Jurkat, Clone E6-1 (cell line): ENCODE measurements at regions not wholly inside any gene's neighbourhood (a gene's known extent, or its start where the extent isn't known, plus 50 kb on each side); places are given as distances from the start of the nearest gene placed in this dataset.
A peak's percentile ranks its signal among the peaks of the same experiment; 100 is the strongest.

Experiments
- DNase-seq: peaks from one replicate; pipeline ENCODE4 v3.0.0-alpha.2; 2011; ENCODE audit warnings: low read depth, low spot score
- H3K4me3 ChIP-seq: 2 replicates; pipeline ENCODE4 v1.5.1; 2011; ENCODE audit warnings: mild to moderate bottlenecking, low read length, control low read depth, moderate library complexity

DNA sequence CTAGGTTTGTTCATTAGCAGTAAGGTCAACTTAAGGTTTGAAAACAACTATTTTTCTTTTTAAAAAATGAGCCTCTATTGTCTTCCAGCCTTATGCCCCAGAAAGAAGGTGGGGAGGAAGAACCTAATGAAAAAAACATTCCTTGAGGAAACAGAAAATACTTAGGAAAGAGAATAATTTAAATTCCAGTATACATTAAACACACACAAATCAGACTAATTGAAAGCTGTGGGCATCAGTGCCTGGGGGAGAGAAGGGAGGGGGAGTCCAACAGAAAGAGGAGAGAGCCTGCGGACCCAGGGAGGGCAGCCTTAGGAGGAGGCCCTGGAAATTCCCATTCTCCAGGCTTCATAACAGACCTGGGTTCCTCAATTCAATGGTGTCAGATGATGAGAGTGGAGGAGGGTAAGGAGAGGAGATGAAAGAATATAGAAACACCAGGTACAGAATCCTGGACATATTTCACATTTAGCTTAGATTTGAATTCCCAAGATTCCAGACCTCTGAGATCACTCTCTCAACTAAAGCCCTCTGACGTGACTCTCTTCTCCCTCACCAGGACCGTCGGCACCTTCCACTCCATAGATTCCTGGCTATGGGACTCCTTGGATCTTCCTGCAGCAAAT lies 320.5 kb upstream of the UMPS start:
- no peak overlapping the region for H3K4me3 ChIP-seq
- no peak for DNase-seq

DNA sequence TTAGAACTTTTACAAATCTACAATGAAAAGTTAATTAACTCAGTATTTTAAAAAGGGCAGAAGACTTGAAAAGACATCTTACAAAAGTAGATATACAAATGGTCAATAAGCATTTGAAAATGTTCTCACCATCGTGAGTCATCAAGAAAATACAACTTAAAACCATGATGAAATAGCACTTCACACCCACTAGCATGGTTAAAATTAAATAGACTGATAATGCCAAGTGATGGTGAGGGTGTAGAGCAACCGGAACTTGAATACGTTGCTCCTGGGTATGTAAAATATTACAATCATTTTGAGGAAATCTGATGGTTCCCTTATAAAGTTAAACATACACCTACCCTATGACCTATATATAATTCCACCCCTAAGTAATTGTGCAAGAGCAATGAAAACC lies 319.8 kb upstream of the UMPS start:
- DNase-seq: no peak
- H3K4me3 ChIP-seq: no peak overlapping the region

DNA sequence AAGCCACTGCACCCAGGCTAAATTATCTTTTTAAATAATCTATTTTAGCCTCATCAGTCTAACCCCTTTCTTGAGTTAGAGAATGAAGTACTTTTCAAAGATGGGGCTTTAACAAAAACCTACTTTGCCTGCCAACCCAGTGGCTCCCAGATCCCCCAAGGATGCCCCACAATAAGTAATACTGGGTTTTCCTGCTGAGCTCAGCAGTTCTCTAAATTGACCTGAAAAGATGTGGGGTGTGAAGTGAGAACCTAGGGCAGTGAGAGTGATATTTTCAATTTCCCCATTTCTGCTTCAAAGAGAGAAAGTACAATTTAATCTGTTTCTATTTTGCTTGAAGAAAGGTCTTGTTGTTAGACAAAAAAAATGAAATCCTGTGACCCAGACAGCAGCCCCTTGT lies 318.5 kb upstream of the UMPS start:
- no peak for DNase-seq
- no peak overlapping the region for H3K4me3 ChIP-seq

DNA sequence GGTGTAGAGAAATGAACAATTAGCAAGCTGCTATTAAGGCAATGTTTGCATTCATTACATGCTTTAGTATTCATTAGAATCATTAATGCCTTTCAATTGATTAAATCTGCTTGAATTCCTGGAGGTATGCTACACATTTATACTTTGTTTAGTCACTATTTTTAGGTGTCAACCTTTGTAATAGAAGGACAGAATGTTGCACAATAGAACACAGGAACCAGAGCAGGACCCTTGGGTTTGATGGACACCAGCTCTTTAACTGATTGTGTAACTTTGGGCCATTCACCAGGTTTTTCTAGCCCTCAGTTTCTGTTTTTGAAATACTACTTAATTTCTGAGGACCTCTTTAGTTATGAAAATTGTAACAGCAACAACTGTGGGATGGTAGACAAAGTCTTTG lies 317.6 kb upstream of the UMPS start:
- DNase-seq: no peak
- no peak overlapping the region for H3K4me3 ChIP-seq

DNA sequence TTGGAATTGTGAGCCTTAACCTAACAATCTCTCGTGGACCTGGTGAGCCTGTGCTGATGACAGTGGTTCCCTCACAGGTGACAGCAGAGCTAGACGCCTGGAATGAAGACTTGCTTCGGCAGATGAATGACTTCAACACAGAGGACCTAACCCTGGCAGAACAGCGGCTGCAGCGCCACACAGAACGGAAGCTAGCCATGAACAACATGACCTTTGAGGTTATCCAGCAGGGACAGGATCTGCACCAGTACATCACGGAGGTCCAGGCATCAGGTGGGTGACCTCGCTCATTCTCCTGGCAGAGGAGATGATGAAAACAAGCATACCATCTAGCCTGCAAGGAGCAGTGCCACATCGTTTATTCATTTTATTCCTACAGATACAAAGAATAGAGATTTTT lies 316.9 kb upstream of the UMPS start:
- H3K4me3 ChIP-seq: no peak overlapping the region
- no peak for DNase-seq

DNA sequence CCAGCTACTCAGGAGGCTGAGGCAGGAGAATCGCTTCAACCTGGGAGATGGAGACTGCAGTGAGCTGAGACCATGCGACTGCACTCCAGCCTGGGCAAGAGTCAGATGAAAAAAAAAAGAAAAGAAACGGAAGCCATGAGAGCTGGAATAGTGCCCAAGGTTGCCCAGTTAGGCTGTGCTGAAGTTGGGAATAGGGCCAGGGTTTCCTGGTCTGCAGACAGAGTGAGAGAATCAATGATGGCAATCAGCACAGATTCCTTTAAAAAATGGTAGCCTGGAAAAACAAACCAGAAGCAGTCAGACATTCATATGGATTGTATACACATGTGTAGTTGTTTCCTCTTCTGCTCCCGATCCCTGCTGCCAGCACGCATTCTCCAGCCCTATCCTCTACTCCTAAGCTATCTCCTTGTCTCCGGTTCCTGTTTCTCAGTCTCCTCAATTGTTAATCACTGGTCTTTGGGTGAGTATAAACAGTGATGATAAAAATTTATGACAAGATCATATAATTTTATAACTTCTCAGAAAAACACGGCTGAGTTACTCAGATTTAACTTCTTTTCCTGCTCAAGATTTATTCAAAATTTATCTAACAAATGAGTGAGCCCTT lies 316.2 kb upstream of the UMPS start:
- no peak for DNase-seq
- no peak overlapping the region for H3K4me3 ChIP-seq

DNA sequence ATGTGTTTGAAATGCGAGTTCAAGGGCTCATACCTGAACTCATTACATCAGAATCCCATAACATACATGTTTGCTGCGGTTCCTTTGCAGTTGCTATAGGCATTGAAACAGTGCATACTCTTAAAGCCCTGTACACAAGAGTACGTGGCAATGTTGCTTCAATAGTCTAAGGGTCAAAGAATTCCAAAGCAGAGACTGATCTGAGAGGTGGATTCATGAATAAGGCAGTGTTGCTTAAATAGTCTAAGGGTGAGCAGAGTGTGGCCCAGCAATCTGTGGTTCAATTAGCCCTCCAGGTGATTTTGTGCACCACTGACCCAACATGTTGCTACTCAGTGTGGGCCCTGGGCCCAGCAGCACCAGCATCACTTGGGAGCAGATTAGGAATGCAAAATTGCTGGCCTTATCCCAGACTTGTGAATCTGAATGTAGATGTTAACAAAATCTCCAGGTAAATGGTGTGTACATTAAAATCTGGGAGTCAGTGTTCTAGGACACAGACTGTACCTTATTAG lies 314.7 kb upstream of the UMPS start:
- no peak for DNase-seq
- no peak overlapping the region for H3K4me3 ChIP-seq

DNA sequence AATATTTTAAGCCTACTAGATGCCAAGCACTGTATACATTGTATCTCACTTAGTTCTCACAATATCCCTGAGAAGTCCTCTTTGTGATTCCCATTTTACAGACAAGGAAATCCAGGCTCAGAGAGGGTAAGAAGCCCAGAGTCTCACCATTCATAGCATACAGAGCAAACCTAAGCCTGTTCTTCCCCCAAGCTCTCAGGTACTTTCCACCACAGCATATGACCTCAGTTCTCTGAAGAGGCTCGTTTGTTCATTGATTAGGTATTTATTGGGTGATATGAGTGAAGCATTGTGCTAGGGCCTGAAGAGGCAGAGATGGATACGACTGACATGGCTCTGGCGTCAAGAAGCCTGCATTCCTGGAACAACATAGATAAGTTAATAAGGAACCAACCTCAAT lies 310.9 kb upstream of the UMPS start:
- no peak for DNase-seq
- H3K4me3 ChIP-seq: no peak overlapping the region

DNA sequence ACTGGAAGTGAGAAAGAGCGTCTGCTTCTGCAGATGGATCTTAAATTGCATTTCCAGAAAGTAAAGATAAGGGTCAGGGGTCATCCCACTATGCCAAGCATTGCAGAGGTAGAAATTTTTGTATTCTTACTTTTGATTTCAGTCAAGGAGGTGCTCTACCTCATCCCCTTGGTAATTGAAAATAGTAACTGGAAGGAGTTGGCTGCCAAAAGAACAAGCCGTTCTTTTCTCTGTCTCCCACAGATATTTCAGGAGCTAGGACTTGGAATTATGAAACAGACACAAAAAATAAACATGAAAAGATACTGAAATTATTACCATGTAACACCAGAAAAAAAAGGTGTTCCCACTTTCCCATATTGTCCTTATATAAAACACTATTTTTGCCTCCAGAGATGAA lies 309.9 kb upstream of the UMPS start:
- DNase-seq: no peak

DNA sequence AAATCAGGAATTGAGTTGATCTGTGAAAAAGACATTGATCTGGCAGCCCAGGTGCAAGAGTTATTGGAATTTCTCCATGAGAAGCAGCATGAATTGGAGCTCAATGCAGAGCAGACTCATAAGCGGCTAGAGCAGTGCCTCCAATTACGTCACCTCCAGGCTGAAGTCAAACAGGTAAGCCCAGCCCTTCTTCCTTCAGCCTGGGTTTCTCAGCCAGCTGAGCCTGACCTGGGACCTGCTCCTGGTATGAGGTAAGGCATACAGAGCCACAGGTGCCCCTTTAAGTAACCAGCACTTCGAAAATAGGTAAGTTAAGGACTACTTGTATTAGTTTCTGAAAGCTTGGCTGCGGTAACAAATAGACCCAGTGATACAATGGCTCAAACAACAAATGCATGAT lies 307.4 kb upstream of the UMPS start:
- no peak for DNase-seq
- H3K4me3 ChIP-seq: no peak overlapping the region

More for the DNA sequence above, 309.9 kb upstream of the UMPS start:
- no peak overlapping the region for H3K4me3 ChIP-seq

DNA sequence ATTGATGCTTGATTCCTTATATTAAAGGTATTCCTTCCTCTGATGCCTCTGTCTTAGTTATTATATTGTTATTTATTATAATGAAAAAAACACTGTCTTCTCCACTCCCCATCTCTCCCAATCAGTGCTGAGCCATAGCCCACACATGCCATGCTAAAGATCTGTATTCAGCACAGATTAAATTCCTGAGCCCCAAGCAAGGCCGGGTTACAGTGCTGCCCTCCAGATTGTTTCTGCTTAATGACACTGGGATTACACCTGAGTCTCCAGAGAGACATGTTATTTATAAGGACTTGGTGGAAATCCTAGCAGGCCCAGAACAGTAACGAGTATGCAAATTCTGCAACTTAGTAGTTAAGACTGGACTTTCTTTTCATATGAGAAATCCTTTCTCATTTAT lies 305.9 kb upstream of the UMPS start:
- DNase-seq: no peak
- no peak overlapping the region for H3K4me3 ChIP-seq

DNA sequence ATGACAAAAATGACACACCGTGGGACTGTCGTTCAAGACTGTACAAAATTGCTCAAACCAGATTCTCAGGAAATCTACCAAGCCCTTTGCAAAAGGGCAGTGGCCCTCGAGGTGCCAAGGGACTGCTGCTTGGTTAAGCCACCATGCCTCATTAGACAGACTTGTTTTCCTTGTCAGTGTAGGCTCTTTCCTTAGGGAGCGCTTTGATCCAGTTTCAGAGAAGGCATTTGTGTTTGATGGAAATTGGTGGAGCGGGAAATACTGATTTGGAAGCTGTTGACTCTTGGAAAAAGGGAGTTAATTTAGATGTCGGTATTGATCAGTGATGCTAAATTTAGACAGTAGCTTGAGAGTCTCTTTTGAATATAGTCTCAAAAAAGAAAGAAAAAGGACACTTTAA lies 304.3 kb upstream of the UMPS start:
- DNase-seq: no peak
- no peak overlapping the region for H3K4me3 ChIP-seq

DNA sequence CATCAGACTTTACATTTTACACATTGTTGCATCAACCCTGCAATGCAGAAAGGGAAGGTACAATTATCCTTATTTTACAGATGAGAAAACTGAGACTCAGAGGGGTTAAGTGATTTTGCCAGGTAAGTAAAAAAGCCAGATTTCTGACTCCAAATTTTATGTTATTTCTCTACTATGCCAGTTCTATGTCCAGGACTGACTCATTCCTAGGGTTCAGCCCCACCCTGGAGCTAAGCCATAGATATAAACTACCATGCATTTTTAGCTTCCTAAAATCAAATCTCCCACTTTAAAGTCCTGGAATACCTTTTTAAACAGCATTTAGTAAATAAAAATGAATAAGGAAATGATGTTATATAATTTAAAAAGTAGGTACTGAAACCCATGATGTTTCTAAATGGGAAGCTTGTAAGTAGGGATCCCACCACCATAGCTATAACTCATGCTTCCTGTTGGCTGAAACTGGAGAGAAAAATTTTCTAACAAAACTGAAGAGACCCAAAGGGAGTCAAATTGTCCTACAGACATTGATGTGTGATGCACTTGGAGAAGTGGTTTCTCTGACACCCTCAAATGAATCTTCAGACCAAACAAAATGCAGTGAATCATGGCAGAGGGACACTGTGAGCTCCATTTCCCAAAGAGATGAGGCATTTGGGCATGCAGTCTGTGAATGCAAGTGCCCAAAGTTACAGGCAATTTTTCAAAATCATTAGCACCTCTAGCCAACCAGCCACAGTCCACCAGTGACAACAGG lies 301.7 kb upstream of the UMPS start:
- no peak for DNase-seq
- no peak overlapping the region for H3K4me3 ChIP-seq

DNA sequence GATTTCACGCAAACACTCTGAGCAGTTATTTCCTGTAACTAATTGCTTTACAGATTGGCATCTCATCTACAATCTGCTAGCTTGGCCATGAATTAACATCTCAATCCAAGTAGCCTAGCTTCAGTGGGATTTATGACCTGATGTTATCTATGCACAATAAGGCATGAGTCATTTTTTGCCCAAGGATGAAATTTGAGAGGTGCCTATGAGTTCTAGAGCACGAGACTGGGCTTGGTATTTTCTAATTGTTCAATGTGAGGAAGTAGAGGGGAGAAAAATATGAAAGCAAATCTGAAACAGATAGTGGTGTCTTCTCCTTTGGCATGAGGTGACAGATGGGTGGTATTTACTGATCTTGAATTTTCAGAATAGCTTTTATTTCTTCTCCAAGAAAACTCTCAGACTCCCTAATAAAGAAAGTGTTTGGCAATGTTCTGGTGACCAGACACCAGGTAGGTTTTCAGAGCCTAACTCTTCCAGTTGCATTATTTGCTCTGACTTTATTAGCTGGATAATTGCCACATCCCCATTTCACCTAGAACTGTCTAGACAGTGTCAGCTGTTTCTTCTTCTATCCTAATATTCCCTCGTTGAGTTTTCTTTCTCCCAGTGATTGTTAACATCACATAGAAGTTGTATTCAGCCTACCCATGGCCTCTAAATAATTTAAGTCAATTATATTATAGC lies 301.0 kb upstream of the UMPS start:
- no peak overlapping the region for H3K4me3 ChIP-seq
- DNase-seq: no peak

DNA sequence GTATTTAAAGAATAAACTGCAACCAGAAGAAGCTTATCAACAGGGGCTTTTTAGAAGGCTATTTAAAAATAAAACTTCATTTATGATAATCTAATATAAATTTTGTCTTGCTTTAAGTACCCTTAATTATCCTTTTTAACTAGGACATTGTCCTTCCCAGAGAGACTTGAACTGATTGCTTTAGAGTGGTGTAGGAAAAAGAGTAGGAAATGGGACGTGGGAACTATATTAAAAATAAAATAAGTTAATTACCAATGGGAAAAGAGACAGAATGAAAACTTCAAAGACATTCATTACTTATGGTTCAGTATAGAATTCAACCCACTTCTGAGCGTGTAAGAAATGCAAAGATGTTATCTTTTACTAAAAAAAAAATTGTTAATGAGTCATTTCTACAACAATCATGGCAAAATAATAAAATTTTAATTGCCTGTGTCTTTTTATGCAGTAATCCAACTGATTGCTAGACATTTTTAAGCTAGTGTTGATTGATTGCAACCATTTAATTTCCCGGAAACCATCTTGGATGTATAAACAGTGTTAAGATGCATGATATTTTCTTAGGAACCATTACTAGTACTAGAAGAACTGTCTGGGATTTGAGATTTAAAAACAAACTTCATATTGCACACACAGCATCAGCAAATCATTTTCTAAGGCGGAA lies 298.8 kb upstream of the UMPS start:
- DNase-seq: no peak

DNA sequence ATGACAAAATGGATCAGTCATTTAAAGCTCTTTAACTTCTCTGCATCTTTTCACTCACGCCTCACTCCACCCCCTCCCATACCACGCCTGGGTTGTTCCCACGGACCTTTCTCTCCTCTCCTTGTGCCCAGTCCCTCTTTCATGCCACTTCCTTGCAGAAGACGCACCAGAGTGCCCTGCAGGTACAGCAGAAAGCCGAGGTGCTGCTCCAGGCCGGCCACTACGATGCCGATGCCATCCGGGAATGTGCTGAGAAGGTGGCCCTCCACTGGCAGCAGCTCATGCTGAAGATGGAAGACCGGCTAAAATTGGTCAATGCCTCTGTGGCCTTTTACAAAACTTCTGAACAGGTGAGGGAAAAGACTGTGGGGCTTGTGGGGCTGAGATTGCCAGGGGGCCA lies 296.1 kb upstream of the UMPS start:
- H3K4me3 ChIP-seq: no peak overlapping the region
- no peak for DNase-seq

More for the DNA sequence above, 298.8 kb upstream of the UMPS start:
- no peak overlapping the region for H3K4me3 ChIP-seq

DNA sequence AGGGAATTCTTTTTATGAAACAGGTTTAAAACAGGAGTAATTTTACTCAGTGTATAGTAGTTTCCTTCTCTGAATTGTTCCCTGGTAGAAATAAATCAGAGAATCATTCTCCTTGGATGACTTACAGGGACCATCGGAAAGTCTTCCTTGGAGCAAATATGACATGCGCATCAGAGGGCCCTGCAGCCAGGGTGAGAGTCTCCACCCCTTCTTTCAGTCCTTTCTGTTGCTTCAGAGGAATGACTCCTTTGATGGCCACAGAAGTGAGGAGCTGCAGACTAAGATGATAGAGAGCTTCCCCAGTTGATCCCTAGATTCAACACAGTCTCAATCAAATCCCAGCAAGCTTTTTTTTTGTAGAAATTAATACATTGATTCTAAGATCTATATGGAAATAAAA lies 294.8 kb upstream of the UMPS start:
- H3K4me3 ChIP-seq: no peak overlapping the region
- no peak for DNase-seq

DNA sequence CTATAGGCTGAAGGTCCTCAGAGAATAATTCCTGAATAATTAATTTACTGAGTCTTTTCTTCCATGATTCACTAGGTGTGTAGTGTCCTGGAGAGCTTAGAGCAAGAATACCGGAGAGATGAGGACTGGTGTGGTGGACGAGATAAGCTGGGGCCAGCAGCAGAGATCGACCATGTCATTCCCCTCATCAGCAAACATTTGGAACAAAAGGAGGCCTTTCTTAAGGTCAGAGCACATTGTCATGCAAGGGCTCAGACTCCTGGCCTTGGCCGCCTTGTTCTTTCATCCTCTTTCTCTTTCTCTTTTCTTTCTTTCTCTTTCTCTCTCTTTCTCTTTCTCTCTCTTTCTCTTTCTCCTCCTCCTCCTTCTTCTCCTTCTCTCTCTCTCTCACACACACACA lies 291.4 kb upstream of the UMPS start:
- DNase-seq: no peak
- H3K4me3 ChIP-seq: no peak overlapping the region

DNA sequence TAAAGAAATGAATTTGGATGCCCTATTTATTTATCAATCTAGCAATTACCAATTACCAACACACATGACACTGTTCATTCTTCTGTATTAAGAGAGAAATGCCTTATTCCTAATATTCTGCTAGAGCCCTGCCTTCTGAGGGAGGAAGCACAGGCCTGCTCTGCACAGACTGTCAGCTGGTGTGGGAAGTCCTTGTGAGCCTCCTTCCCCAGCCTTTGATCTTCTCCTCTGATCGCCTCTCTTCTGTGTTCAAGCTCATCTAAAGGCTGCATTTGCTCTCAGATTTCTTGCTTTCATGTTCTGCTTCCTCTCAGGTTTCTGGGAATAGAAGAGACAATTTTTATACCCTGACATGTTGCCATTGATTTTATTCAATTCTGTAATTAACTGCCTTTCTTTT lies 290.6 kb upstream of the UMPS start:
- peak; percentile 4 for DNase-seq
- no peak overlapping the region for H3K4me3 ChIP-seq
